Type B pancreatic cell (in vitro differentiated cells): ENCODE measurements at regions not wholly inside any gene's neighbourhood (a gene's known extent, or its start where the extent isn't known, plus 50 kb on each side); places are given as distances from the start of the nearest gene placed in this dataset.

Experiments
- DNase-seq: peaks from one replicate; pipeline ENCODE4 v3.0.0; 2021; ENCODE audit warnings: mixed read lengths; ENCODE audit not compliant: unreplicated experiment; ENCODE audit errors: extremely low spot score
- H3K27ac Mint-ChIP-seq: 2 replicates; pipeline ENCODE4 v1.8.0; 2021; ENCODE audit warnings: mild to moderate bottlenecking, mixed read lengths
- H3K27me3 Mint-ChIP-seq: 2 replicates; pipeline ENCODE4 v1.8.0; 2021; ENCODE audit warnings: mixed read lengths
- H3K36me3 Mint-ChIP-seq: 2 replicates; pipeline ENCODE4 v1.8.0; 2021; ENCODE audit warnings: mixed read lengths
- H3K4me1 Mint-ChIP-seq: one replicate; pipeline ENCODE4 v1.8.0; 2021; ENCODE audit warnings: mixed read lengths; ENCODE audit not compliant: unreplicated experiment
- H3K4me3 Mint-ChIP-seq: 2 replicates; pipeline ENCODE4 v1.8.0; 2021; ENCODE audit warnings: mild to moderate bottlenecking, mixed read lengths
- H3K9me3 Mint-ChIP-seq: 2 replicates; pipeline ENCODE4 v1.8.0; 2021; ENCODE audit warnings: mixed read lengths
- CTCF ChIP-seq: fragments of 200-600 bp; sonication (generic); conservative IDR thresholded peaks from 2 replicates; pipeline ENCODE4 v1.5.0; 2021; ENCODE audit warnings: antibody characterized with exemption, mild to moderate bottlenecking

- DNase-seq = no peak
- no peak overlapping the region for H3K27ac Mint-ChIP-seq
- no peaks in the 10 kb centered on the region for H3K4me1 Mint-ChIP-seq
Measured at GRCh38 chr15:27685644-27686043, 413.5 kb downstream of the OCA2 start.

GRCh38 chr15:27683121-27683520 lies 416.0 kb downstream of the OCA2 start:
- peaks cover 32% of the 10 kb centered on the region for H3K27me3 Mint-ChIP-seq
- H3K36me3 Mint-ChIP-seq = no peaks in the 10 kb centered on the region
- no peak for DNase-seq
- no peak overlapping the region for H3K4me3 Mint-ChIP-seq
- H3K27ac Mint-ChIP-seq = no peak overlapping the region
- no peak for TF ChIP-seq CTCF
- H3K9me3 Mint-ChIP-seq = no peaks in the 10 kb centered on the region
- H3K4me1 Mint-ChIP-seq = peaks cover 20% of the 10 kb centered on the region

More at GRCh38 chr15:27685644-27686043, 413.5 kb downstream of the OCA2 start:
- Mint-ChIP-seq H3K4me3 (no peak overlapping the region), H3K27me3 (peaks cover 15% of the 10 kb centered on the region), H3K36me3 (no peaks in the 10 kb centered on the region), H3K9me3 (peaks cover 4% of the 10 kb centered on the region)
- TF ChIP-seq CTCF = no peak

DNA sequence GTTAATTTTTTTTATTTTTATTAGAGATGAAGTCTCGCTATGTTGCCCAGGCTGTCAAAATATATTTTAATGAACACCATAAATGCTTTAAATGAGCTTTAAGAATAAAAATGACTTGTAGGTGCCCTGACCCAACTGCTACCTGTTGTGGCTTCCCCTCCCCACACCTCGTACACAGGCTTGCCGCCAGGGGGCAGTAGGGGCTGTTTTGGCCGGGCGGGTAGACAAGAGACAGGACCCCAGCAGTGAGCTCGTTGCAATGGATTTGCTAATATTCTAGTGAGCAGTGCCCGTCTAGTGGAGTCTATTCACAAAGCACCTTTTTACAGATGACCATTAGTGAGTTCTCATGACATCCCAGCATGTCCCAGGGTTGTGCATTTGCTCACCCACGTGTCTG lies 418.1 kb downstream of the OCA2 start:
- Mint-ChIP-seq H3K4me1 (peaks cover 20% of the 10 kb centered on the region), H3K27me3 (peaks cover 38% of the 10 kb centered on the region), H3K4me3 (no peak overlapping the region), H3K27ac (no peak overlapping the region), H3K9me3 (no peaks in the 10 kb centered on the region), H3K36me3 (no peaks in the 10 kb centered on the region)
- no peak for TF ChIP-seq CTCF
- DNase-seq = no peak

DNA sequence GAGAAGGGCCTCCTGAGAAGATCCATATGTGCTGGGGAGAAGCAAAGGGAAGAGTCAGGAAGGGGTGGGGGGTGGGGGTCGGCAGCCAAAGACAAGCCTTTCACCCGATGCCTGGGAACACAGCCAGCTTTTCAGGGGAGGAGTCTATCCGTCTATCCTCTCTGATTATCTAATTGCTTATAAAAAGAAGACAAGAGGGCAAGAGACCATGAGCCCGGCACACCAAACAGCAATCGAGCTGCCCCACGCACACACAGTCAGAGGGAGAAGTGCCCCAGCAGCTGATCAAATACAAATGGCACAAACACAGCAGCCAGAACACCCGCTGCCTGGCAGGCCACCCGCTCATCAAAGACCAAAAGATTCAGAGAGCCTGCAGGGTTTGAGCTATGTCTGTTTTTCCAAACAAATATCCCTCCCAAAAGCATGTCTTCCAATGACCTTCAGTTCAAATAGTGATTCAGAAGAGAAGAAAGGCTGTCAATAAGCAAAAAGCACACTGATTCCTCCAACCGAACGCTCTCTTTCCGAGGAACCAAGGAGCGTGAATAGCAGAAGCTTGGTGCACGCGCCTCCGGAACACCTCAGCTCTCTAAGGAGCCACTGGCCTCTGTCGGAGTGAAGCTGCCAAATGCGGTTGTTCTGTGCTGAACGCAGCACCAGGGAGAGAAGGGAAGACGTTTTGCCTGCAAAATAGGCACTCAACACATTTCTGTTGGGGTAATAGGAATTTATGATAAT lies 419.2 kb downstream of the OCA2 start:
- TF ChIP-seq CTCF = peak; percentile 19
- peak overlapping the region; percentile 44 for H3K4me3 Mint-ChIP-seq
- no peak for DNase-seq
- H3K27me3 Mint-ChIP-seq = peaks cover 38% of the 10 kb centered on the region
- peaks cover 20% of the 10 kb centered on the region for H3K4me1 Mint-ChIP-seq
- no peaks in the 10 kb centered on the region for H3K9me3 Mint-ChIP-seq
- no peaks in the 10 kb centered on the region for H3K36me3 Mint-ChIP-seq
- H3K27ac Mint-ChIP-seq = no peak overlapping the region

- no peak for DNase-seq
- Mint-ChIP-seq H3K4me1 (peaks cover 20% of the 10 kb centered on the region), H3K36me3 (no peaks in the 10 kb centered on the region), H3K4me3 (no peak overlapping the region), H3K27ac (no peak overlapping the region), H3K27me3 (peaks cover 35% of the 10 kb centered on the region), H3K9me3 (no peaks in the 10 kb centered on the region)
- TF ChIP-seq CTCF = no peak
Measured at GRCh38 chr15:27679203-27679602, 419.9 kb downstream of the OCA2 start.
